ENCODE measurements at regions not wholly inside any gene's neighbourhood (a gene's known extent, or its start where the extent isn't known, plus 50 kb on each side); places are given as distances from the start of the nearest gene placed in this dataset.

DNA sequence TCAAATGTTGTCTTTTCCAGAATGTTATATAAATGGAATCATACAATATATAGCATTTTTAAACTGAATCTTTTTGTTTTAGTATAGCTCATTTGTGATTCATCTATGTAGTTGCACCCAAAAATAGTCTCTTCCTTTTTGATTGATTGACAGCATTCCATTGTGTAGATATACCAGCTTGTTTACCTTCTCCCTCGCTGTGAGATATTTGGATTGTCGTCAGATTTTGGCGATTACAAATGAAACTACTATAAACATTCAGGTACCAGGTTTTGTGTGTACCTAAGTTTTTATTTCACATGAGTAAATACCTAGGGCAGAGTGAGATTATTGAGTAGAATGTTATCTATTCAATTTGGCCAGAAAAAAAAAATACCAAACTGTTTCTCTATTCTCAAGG is 584.7 kb upstream of the SORCS1 start:
- Mint-ChIP-seq H3K27me3 (no peaks in the 10 kb centered on the region), H3K27ac (no peak overlapping the region), H3K36me3 (no peaks in the 10 kb centered on the region), H3K4me1 (no peaks in the 10 kb centered on the region), H3K4me3 (no peak overlapping the region), H3K9me3 (peaks cover 17% of the 10 kb centered on the region)
- DNase-seq: no peak

DNA sequence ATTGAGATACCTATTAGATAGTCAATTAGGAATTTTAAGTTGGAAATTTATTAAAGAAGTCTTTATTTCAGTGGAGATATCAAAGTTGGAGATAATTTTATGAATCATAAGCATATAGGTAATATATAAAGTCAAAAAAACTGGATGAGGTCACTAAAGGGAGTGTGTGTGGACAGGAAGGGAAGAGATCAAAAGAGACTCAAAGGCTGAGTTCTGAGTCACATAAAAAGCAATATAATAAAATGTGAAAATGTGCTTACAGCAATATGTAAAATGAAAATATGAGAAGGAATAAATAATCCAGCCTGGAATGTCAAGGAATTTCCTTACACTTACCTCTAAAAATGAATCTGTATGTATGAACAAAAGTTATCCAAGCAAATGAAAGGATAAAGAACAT is 583.3 kb upstream of the SORCS1 start:
- peaks cover 17% of the 10 kb centered on the region for H3K9me3 Mint-ChIP-seq
- no peaks in the 10 kb centered on the region for H3K36me3 Mint-ChIP-seq
- DNase-seq: no peak
- H3K27ac Mint-ChIP-seq: no peak overlapping the region
- no peaks in the 10 kb centered on the region for H3K4me1 Mint-ChIP-seq
- H3K27me3 Mint-ChIP-seq: no peaks in the 10 kb centered on the region
- H3K4me3 Mint-ChIP-seq: no peak overlapping the region

DNA sequence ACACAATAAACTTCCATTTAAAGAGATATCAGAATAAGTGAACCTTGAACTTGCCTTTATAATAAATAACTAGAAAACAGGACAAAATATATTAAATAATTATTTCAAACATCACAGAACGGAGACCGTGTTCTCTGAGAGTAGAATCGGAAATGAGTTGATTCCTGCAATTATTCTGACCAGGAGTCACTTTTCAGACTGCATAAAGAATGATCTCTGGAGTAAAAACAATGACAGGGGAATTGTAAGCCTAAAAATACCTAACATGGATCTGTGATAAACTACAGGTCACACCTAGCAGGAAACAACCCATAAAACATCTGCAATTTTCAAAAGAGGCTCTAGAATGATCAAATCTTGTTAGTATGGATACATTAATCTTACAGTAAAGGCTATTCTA is 577.5 kb upstream of the SORCS1 start:
- Mint-ChIP-seq H3K4me1 (no peaks in the 10 kb centered on the region), H3K4me3 (no peak overlapping the region), H3K36me3 (no peaks in the 10 kb centered on the region), H3K9me3 (peaks cover 13% of the 10 kb centered on the region), H3K27me3 (no peaks in the 10 kb centered on the region), H3K27ac (no peak overlapping the region)
- no peak for DNase-seq

DNA sequence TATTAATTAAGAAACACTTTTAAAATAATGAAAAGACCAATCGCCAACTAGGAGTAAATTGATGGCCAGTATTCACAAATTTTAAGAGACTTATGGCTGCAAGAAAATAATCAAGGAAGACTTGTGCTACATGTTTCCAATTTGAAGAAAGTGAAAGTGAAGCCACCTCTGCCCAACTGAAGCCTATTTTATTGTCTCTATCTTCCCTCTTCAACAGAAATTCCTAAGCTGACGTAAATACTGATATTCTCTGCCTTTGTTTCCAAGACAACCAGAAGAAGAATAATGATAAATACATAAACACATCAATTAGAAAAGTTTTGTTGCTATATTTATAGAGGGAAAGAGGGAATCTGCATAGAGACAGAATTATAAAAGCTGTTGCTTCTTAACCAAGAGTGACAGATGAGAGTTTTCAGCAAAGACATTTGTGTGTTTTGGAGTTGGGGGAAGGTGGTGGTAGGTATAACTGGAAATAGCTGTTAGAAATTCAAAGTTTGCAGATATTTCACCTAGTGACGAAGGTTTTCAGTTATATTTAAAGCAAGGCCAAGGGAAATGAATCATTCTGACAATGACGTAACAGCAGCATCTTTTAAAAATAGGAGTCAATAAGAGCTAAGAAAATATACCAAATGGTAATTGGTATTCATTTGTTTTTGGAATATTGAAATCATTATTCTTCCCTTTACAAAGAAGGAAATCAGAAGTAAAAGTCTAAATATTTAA is 576.6 kb upstream of the SORCS1 start:
- Mint-ChIP-seq H3K27ac (no peak overlapping the region), H3K4me1 (no peaks in the 10 kb centered on the region), H3K36me3 (no peaks in the 10 kb centered on the region), H3K4me3 (no peak overlapping the region), H3K9me3 (peaks cover 13% of the 10 kb centered on the region), H3K27me3 (no peaks in the 10 kb centered on the region)
- no peak for DNase-seq

DNA sequence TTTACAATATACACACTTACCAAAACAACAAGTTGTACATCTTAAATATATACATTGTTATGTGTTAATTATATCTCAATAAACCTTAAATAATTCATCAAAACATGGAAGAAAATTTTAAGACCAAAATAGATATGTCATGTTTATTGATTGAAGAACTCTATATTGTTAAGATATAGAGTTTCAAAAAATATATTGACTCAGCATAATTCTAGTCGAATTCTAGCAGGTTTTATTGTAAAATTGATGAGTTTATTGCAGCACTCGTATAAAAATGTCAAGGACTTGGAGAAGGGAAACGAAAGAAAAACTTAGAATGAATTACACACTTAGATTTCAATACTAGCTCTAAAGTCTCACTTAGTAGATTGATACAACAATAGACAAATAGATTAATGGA is 575.4 kb upstream of the SORCS1 start:
- no peaks in the 10 kb centered on the region for H3K4me1 Mint-ChIP-seq
- no peaks in the 10 kb centered on the region for H3K27me3 Mint-ChIP-seq
- H3K36me3 Mint-ChIP-seq: peaks cover 1% of the 10 kb centered on the region
- no peak overlapping the region for H3K27ac Mint-ChIP-seq
- no peak for DNase-seq
- no peak overlapping the region for H3K4me3 Mint-ChIP-seq
- peaks cover 15% of the 10 kb centered on the region for H3K9me3 Mint-ChIP-seq

DNA sequence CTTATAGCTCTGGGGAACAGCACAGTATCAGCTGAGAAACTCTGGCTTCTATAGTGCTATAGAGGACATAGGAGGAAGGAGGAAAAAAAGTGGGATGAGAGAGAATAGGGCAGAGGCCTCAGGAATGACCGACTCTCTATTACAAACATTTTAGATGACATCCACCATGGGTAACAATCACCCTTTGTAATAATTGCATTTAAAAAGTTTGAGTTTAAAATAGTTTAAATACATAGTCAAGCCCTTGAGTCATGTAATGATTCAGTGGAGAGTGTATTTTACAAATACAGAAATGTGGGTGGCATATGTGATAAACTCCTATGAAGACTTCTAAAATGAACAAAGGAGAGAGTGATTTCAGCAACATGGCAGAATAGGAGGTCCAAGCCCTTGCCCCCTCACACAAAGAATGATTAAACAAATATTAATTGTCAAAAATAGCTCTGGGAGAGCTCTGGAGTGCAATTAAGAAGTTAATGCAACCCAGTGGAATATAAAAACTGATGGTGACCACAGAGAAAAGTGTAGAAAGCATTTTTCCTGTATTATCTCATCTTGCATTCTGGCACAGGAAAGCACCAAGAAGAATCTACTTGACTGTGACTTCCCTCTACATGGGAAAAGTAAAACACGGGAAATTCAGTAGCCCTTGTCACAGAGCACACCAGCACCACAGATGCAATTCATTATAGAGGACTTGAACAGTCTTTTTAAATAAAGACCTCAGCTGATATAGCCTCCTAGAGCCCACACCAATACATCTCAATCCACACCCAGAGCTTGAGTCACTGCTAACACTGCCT is 569.0 kb upstream of the SORCS1 start:
- peaks cover 1% of the 10 kb centered on the region for H3K36me3 Mint-ChIP-seq
- no peak overlapping the region for H3K27ac Mint-ChIP-seq
- no peak overlapping the region for H3K4me3 Mint-ChIP-seq
- H3K27me3 Mint-ChIP-seq: no peaks in the 10 kb centered on the region
- H3K9me3 Mint-ChIP-seq: peaks cover 12% of the 10 kb centered on the region
- H3K4me1 Mint-ChIP-seq: no peaks in the 10 kb centered on the region
- no peak for DNase-seq

DNA sequence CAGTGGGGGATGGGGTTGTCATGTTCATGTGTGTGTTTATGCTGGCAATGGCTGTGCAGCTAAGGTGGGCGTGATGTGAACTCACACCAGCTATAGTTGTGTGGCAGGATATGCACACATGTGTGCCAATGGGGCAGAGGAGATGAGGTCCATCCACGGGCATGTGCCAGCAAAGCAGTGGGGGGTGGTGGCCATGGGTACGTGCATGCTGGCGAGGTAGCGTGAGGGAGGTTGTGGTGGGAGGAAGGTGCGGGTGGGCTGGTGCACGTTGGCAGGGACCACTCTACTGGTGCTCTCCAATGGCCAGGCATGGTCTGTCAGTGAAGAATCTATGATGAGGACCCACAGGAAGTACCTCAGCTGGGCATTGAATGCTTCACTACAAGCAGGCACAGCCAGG is 567.5 kb upstream of the SORCS1 start:
- Mint-ChIP-seq H3K4me1 (no peaks in the 10 kb centered on the region), H3K9me3 (peaks cover 11% of the 10 kb centered on the region), H3K27ac (no peak overlapping the region), H3K27me3 (no peaks in the 10 kb centered on the region), H3K4me3 (no peak overlapping the region), H3K36me3 (peaks cover 1% of the 10 kb centered on the region)
- DNase-seq: no peak

DNA sequence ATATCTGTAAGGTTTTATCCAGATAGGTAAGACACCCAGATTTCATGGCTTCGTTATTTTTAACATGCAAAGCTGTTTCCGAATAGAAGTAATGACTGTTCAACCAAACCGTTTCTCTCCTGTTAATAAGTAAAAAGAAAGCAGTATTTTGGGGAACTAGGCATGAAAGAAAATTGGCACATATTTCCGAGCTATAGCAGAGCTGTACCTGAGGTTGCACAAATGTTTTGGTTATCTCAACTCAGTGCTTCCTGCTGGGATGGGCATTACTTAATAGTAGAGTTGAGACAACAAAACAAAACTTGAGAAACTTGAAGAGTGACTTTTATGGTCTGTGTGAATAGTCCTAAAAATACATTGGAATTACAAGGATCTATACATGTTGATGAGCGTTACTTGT is 564.3 kb upstream of the SORCS1 start:
- H3K36me3 Mint-ChIP-seq: no peaks in the 10 kb centered on the region
- no peaks in the 10 kb centered on the region for H3K4me1 Mint-ChIP-seq
- H3K9me3 Mint-ChIP-seq: peaks cover 3% of the 10 kb centered on the region
- no peak overlapping the region for H3K4me3 Mint-ChIP-seq
- DNase-seq: no peak
- no peaks in the 10 kb centered on the region for H3K27me3 Mint-ChIP-seq
- no peak overlapping the region for H3K27ac Mint-ChIP-seq

DNA sequence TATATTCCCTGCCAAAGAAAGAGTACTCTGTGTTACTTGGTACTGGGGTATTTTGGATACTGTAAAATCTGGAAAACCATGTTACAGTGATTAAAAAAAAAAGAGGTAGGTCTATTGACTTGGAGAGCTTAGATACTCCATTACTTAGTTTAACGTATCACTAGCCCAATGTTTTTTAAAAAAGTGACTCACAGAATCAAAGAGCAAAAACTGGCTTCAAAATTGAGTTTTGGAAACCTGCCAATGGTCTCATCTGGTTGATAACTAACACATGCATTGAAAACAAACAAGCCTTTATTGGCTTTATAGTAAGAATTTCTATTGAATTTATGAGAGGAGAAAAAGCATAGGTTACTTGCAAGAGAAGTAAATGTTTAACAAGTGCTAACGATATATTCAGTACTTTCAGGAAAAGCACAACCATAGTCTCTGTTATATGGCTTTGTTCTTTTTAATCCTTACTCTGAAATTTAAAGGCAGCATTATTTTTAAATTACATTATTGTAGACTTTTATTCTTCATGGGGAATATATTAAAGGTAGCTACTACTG is 563.3 kb upstream of the SORCS1 start:
- Mint-ChIP-seq H3K9me3 (peaks cover 3% of the 10 kb centered on the region), H3K4me1 (no peaks in the 10 kb centered on the region), H3K27me3 (no peaks in the 10 kb centered on the region), H3K4me3 (no peak overlapping the region), H3K36me3 (no peaks in the 10 kb centered on the region), H3K27ac (no peak overlapping the region)
- DNase-seq: no peak

DNA sequence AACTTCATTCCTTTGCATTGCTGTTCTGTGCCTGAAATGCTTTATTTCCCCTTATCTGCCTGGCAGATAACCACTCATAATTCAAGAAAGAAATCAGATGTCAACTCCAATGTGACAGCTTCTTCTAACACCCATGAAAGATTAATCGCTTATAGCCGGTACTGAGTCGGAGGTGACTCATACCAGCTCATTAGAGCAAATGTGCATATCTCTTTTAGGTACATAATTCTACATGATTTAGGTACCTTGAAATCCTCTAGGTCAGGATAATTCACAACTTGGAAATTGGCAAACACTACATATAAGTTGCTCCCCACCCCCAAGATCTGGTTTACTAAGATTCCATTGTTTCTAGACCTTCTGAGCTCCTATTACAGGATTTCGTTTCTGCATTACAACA is 554.4 kb upstream of the SORCS1 start:
- no peak overlapping the region for H3K27ac Mint-ChIP-seq
- H3K9me3 Mint-ChIP-seq: peaks cover 4% of the 10 kb centered on the region
- no peak for DNase-seq
- no peaks in the 10 kb centered on the region for H3K27me3 Mint-ChIP-seq
- H3K36me3 Mint-ChIP-seq: no peaks in the 10 kb centered on the region
- H3K4me1 Mint-ChIP-seq: no peaks in the 10 kb centered on the region
- no peak overlapping the region for H3K4me3 Mint-ChIP-seq

DNA sequence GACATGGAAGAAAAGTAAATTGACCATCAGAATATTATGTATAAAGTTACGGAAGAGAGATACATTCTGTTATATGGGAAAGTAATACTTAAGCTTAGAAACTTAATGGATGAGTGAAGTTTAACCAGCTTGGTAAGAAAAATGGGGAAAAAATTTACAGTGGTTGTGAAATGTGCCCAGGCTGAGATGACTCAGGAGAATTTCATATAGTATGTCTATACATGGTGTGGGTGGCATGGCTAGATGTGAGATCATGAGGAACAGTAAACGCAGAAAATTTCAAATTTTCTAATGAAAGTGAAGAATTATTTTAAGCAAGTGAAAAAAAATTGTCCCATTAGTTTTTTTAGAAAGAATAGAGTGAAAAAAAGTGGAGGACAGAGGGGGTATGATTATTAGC is 552.5 kb upstream of the SORCS1 start:
- H3K27ac Mint-ChIP-seq: no peak overlapping the region
- no peaks in the 10 kb centered on the region for H3K4me1 Mint-ChIP-seq
- no peak overlapping the region for H3K4me3 Mint-ChIP-seq
- DNase-seq: no peak
- no peaks in the 10 kb centered on the region for H3K27me3 Mint-ChIP-seq
- H3K9me3 Mint-ChIP-seq: peaks cover 1% of the 10 kb centered on the region
- no peaks in the 10 kb centered on the region for H3K36me3 Mint-ChIP-seq

DNA sequence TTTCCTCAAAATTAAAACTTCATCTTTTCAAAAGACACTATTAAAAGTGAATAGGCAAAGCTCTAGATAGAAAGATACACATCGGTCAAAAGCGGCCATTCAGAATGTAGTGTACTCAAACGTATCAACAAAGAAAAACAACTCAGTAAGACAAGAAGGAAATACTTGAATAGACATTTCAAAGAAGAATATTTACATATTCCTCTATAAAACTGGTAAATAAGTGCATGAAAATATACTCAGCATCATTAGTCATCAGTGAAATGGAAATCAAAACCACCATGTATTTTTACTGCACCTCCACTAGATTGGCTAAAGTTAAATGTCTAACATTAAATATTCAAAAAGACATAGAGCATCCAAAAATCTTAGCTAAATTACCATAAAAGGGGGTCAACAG is 551.1 kb upstream of the SORCS1 start:
- no peaks in the 10 kb centered on the region for H3K4me1 Mint-ChIP-seq
- DNase-seq: no peak
- H3K27ac Mint-ChIP-seq: no peak overlapping the region
- no peaks in the 10 kb centered on the region for H3K27me3 Mint-ChIP-seq
- no peak overlapping the region for H3K4me3 Mint-ChIP-seq
- H3K9me3 Mint-ChIP-seq: peaks cover 1% of the 10 kb centered on the region
- H3K36me3 Mint-ChIP-seq: no peaks in the 10 kb centered on the region

DNA sequence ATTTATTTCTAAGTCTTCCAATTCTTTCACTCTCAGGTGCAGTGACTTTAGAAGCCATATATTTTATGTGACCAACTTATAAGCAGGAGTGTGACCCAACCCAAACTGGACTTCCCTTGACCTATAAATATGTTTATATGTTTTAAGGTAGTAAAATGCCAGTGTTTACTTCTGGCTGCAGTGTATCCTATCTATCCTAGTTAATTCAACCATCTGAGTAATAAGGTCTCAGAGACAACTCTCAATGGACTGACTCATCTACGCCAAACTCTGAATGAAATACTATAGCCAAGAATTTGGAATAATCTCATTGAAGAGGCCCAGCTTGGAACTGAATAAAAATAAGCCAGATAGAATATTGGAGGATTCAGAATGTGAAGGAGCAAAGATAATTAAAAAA is 544.5 kb upstream of the SORCS1 start:
- Mint-ChIP-seq H3K36me3 (no peaks in the 10 kb centered on the region), H3K4me3 (no peak overlapping the region), H3K4me1 (no peaks in the 10 kb centered on the region)

DNA sequence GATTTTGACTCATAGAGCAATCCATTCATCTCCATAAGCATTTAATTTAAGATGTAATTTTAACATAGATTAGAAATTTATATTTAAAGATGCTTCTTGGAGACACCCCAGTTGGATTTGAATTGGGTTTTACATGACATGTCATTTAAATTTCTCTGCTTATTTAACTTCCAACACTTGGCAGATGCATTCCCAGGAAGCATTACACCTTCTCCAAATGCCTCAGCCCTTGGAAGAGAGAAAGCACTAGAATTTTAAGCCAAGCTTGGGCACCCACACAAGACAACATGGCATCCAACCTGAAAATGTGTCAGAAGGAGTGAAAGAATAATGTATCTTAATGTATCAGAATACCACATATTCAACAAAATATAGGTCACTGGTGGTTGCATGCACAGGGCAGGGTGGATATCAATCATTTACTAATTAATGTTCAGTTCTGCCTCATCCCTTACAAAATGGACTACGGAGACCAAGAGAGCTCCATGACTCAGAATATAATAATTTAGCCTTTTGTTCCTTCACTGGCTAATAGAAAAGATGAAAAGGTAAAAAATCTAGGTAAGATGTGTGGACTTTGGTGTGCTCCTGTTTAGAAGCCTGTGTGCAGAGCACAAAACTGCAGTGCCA is 541.7 kb upstream of the SORCS1 start:
- H3K4me1 Mint-ChIP-seq: no peaks in the 10 kb centered on the region
- peaks cover 2% of the 10 kb centered on the region for H3K9me3 Mint-ChIP-seq
- no peaks in the 10 kb centered on the region for H3K27me3 Mint-ChIP-seq
- H3K36me3 Mint-ChIP-seq: no peaks in the 10 kb centered on the region
- no peak for DNase-seq
- H3K4me3 Mint-ChIP-seq: no peak overlapping the region
- no peak overlapping the region for H3K27ac Mint-ChIP-seq

More for the DNA sequence above, 544.5 kb upstream of the SORCS1 start:
- no peak for DNase-seq
- Mint-ChIP-seq H3K27ac (no peak overlapping the region), H3K9me3 (no peaks in the 10 kb centered on the region), H3K27me3 (no peaks in the 10 kb centered on the region)

DNA sequence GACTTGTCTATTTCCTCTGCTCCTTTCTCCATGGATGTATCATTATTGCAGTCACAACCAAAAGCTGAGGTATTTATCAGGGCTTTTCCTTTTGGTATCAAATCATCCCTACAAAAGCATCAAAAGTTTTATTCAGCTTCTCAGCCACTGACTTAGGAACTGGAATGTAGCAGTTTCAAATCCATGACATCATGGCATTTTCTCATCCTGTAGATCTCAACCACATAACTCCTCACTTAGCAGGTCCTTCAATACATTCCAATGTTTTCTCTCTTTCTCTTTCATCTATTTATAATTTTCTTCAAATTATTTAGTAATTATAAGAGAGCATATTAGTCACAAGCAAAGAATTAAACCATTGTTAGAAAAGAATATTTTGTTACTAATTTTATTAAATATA is 537.4 kb upstream of the SORCS1 start:
- H3K9me3 Mint-ChIP-seq: peaks cover 3% of the 10 kb centered on the region
- no peak for DNase-seq
- H3K4me3 Mint-ChIP-seq: no peak overlapping the region
- no peak overlapping the region for H3K27ac Mint-ChIP-seq
- no peaks in the 10 kb centered on the region for H3K36me3 Mint-ChIP-seq
- no peaks in the 10 kb centered on the region for H3K4me1 Mint-ChIP-seq
- H3K27me3 Mint-ChIP-seq: no peaks in the 10 kb centered on the region

Measured in activated naive CD8-positive, alpha-beta T cell treated with anti-CD3 and anti-CD28 coated beads for 36 hours (primary cell).